GM19455 (cell line): ENCODE measurements at regions not wholly inside any gene's neighbourhood (a gene's known extent, or its start where the extent isn't known, plus 50 kb on each side); places are given as distances from the start of the nearest gene placed in this dataset.
"Not testable (repeated sequence)": the region's sequence is repeated elsewhere in the genome, so short reads cannot be mapped to it uniquely, and the experiment has no call there.

ENCODE experiments used
- ATAC-seq: cut with Tn5 transposase; IDR thresholded peaks from one replicate; pipeline ENCODE4 v1.9.1; 2021; ENCODE audit not compliant: unreplicated experiment

DNA sequence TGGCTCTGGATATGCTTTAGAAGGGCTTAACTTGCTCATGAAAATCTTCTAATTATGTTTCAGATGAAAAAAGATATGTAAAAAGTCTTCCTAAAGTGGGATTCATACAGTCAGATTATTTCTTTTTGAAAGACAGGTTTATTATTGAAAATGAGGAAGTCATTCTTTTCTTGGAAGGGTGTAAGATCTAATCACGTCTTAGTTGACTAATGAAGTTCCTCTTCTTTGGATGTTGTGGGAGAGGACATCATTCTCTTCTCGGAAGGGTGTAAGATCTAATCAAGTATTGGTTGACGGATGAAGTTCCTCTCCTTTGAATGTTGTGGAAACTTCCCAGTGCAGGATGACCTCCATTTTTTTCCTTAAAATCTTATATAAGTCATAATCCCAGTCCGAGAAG is 74.9 kb downstream of the ALG10 start:
- no peak for ATAC-seq

DNA sequence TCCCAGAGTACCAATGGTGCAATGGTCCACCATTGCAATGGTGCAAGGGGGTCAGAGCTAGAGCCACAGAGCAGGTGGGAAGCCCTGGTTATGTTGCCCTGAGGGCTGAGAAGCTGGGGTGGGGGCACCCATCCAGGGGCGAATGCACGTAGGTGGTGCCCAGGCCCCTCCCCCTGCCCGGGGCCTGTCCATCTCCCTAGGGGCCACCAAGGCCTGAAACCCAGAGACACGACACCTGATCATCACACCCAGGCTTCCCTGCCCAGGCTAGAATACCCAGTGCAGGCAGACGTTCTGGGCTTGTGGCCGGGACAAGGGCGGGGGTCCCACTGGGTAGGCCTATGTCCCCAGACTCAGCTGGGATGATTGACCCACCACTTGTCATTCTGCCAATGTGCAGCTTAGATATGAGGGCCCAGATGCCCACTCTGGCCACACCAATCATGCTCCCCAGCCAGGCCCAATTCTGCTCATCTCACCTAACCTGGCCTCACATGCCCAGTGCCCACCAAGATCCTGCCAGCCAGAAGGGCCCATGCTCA is 83.2 kb downstream of the ALG10 start:
- no peak for ATAC-seq

DNA sequence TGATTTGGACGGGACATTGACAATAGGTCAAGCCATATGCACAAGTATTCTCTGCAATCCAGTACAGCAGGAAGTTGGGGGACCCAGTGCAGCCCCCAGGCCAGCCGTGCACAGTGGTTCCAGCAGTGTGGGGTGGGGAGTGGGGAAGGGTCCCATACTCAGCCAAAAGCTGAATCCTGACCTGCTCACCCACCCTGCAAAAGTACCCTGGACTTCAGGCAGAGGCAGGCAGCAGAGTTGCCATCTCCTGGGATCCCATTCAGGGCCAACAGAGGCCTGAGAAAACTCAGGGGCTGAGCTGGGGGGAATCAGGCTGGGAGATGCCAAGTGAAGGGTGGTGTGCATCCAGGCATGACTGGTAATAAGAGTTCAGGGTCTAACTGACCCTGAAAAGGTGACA is 83.9 kb downstream of the ALG10 start:
- ATAC-seq = no peak

DNA sequence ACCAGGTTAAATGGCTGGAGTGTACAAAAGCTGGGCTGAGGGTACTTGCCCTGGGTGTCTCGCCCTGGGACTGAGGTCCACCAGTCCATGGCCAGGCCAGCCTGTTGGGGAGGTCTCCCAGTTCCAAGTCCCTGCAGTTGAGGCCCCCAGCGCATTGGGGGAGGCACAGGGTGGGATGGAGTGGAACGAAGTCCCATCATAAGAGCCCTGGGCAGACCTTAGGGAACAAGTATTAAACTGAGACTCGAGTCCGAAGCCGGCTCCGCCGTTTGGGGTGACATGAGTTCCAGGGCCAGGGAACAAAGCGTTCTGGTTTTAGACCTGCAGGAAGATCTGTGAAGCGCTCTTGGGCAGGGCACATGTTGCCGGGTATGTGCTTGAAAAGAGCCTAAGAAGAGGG is 84.7 kb downstream of the ALG10 start:
- ATAC-seq = no peak

DNA sequence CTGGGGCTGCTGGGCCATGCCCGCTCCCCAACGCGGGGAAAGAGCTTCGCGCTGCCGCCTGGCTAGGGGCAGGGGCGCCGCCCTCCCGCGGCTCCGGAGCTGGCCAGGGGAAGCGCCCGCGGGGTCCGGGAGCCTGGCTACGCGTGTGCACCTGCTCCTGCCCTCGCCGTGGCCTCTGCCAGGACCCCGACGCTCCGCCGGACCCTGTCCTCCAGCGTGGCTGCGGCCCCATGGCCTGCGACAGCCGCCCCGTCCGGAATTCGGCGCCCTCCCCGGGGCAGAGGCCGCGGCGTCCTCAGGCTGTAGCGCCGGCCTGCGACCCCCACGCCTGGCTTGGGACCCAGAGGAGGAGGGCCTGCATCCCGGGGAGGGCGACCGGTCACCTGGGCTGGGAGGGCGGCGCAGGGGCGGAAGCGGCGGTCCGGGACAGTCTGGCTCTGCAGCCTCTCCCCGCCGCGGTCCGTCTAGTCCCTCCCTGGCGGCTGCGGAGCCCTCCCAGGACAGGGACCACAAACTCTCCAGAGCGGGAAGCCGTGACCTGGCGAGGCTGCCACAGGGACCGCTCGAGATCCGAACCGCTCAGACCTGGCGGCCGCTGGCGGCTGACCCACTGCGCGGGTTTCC is 85.6 kb downstream of the ALG10 start:
- ATAC-seq = no peak

DNA sequence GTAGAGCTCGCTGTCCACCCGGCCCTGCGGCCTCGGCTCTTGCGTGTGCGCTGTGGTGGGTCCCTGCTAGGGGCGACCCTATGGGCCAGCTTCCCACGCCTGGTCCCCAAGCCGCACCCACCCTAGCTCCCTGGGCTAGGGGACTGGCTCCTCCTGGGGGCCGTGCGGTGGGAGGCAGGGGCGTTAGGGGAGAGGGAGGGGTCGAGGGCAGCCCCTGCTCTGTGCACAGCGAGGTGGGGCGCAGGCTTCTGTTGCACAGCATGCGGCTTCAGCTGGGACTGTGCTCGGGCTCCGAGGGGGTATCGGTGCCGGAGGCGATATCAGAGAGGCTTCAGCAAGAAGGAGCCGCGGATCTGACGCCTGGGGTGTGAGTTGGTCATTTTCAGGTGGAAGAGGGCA is 86.1 kb downstream of the ALG10 start:
- ATAC-seq = no peak

DNA sequence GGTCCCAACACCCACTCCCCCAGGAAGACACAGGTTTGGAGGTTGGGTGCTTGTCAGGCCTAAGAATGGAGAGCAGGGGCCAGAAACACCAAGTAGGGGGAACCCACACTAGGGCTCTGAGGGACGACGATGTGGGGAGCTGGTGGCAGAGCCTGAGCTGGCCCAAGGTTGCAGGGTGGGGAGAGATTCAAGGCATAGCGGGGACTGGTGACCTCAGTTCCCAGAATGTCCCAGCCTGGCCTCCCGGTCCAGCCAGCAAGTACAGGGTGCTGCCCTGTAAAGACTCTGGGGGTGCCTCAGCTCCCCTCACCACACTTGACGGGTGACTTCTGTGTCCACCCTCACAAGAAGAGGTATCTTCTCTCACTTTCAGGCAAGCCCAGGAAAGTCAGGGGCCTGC is 86.7 kb downstream of the ALG10 start:
- ATAC-seq = no peak

DNA sequence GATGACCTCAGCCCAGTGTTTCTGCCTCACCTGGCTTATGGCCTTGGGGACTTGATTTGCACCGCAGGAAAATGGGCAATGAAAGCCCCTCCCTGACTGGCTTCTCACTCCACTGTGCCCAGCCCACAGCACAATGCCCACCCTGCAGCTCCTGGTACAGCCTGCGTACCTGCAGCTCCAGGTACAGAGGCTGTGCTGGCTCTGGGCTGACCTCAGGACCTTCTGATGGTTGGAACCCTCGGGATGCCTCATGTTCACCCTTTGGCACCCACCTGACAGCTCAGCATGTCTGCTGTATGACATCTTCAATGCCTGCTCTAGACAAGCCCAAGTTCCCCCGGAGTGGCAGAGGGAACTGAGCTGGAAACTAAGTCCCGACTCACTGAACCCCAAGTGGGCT is 87.1 kb downstream of the ALG10 start:
- ATAC-seq = no peak

DNA sequence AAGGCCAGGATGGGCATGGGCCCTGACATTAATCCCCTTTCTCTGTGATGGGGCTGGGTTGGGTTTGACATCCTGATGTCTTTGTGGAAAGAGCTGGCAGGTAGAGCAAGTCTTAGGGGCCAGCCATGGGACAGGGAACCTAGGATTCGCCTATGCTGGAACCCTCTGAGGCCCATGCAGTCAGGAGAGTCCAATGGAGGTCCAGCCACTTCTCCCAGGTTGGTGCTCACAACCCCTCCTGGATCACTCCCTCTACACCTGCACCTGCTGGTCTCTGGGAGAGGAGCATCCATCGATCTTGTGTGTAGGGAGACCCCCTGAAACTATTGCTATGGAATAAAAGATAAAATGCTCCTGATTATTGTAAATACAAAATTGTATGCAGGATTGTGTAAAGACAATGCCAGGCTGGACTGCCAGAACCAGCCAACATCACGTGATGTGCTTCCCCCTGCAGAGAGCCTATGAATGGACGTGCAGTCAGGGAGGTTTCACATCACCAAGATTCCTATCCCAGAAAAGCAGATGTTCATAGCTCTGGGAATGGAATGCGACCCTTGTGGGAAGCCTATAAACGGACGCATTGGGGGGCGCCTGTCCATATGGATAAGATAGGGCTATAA is 87.7 kb downstream of the ALG10 start:
- not testable (repeated sequence) for ATAC-seq

DNA sequence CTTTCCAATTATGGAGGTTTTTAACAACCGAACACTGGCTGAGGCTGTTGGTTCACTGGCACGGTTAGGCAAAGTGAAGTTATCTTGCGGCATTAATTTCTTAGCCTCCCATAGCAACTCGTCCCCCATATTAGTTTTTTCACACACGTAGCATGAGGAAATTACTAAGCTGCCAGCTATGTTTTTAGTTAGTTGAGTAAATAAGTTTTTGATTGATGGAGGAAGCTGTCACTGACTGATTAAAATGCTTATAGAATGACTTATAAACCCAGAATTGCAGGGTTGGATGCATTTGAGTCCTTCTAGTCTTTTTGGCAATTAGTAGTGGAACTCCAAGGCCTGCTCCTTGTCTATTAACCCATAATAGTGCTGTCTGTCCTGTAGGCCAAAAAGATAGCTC is 97.1 kb downstream of the ALG10 start:
- ATAC-seq = no peak

DNA sequence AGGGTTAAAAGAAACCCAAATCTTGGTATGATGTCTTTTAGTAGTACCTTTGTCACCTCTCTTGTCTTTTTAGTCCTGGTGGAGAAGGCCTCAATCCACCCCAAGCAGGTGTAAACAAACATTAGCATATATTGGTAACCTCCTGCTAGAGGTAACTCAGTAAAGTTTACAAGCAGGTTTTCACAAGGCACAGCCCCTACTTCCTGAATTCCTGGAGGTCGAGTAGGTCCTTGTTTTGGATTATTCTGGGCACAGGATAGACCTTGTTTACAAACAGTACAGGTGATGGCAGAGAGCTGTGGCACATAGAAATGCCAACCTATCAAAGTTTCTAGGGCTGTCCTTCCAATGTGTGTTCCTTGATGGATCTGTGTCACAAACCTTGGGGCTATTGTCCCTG is 99.1 kb downstream of the ALG10 start:
- no peak for ATAC-seq

DNA sequence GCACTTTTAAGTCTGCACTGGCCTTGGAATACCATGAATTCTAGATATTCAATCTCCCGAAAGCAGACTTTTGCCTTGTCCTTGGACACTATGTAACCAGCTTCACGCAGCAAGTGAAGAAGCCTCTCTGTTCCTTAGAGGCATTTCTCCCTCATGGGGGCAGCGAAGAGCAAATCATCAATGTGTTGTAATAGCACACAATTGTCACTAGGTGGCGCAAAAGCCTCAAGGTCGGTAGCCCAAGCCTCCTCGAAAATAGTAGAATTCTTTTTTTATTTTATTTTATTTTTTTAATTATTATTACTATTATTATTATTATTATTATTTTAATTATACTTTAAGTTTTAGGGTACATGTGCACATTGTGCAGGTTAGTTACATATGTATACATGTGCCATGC is 100.8 kb downstream of the ALG10 start:
- ATAC-seq = not testable (repeated sequence)

DNA sequence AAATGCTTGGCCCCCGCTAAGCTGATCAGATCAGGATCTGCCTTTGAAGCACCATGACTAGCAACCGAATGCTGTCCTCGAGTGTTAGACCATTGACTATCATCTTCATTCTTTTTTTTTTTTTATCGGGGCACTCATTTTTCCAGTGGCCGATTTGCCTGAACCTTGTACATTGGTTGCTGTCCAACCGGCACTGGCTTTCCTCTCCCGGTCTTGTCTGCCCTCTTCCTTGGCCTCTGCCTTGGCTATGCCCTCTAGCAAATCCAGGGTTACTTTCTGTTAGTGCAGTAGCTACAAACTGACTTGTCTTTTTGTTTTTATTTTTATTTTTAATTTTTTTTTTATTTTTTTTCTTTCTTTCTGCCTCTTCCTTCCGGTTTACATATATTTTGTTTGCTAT is 102.3 kb downstream of the ALG10 start:
- ATAC-seq = no peak

DNA sequence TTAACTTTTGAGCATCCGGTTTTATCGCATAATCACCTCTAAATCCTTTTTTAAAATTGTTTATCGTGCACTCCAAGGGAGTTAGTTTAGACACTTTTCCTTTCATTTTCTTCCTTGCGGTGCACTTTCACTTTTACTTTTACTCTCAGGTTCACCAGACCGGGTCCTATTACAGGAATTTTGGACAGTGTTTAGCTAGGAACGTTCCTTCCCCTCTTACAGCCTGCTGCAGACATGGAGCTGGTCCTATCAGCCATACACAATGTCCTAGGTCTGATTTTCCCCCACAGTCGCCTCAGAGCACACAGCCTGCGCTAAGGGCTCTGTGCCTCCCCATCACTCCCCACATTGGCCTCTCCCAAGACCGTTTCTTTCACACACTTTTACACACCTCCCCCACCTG is 103.9 kb downstream of the ALG10 start:
- ATAC-seq = no peak

DNA sequence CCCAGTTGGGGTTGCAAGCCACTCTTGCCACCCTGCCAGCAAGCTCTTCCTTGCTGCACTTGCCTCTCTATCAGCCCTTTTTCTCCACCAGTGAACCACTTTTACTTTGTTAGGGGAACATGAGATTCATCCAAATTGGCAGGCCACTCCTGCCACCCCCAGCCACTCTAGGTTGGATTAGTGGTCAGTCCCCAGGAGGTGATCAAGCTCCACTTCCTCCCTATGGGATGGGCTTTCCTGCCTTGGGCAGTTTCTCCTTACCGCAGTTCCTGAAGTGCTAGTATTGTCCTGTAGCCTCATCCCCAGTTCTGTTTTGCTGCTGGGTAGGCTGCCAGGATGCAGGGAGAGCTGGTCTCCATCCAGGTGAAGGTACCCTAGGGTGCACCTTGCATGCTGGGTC is 104.5 kb downstream of the ALG10 start:
- no peak for ATAC-seq

DNA sequence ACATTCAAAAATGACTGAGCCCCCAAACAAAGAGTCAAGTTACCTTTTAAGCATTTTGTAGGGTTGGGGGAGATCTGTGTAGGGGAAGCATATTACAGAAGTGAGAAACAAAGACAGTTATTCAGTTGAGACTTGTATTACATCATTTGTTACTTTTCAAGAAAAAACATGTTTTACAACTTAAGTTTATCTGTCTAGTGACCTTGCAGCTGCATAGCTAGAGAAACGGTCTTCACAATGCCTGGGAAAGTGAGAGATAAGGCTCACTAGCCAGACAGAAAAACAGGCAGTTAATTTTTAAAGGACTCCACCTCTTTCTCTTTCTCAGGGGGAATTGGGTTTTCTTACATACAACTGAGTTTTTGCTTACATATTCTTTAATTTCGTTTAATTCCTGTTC is 105.1 kb downstream of the ALG10 start:
- ATAC-seq = not testable (repeated sequence)

DNA sequence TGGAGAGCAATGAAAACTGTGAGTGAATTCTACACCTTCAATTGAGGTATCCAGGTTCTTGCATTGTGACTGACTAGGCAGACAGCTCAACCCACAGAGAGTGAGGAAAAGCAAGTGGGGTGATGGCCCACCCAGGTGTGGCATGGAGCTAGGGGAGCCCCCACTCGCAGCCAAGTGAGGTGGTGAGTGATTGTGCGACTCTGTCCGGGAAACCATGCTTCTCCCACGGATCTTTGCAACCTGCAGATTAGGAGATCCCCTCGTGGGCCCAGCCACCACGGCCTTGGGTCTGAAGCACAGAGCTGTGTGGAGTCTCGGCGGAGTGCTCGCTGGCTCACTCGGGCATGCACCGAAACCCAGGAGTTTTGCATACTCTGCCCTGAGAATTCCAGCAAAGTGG is 120.1 kb downstream of the ALG10 start:
- no peak for ATAC-seq

DNA sequence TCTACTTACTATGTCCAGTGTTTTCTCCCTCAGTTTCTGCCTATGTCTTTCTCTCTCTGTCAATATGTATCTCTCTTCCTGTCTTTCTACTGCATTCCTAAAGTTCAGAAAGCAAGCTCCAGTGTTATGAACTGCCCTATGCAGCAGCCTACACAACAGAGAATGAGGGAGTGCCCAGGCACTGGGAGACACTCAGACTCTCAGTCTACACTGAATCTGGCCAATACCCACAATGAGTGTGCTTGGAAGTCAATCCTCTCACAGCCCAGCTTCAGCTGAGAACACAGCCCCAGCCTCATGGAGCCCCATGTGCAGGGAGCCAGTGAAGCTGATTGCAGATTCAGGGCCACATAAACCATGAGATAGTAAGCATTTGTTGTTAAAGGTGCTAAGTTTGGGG is 128.7 kb downstream of the ALG10 start:
- no peak for ATAC-seq

DNA sequence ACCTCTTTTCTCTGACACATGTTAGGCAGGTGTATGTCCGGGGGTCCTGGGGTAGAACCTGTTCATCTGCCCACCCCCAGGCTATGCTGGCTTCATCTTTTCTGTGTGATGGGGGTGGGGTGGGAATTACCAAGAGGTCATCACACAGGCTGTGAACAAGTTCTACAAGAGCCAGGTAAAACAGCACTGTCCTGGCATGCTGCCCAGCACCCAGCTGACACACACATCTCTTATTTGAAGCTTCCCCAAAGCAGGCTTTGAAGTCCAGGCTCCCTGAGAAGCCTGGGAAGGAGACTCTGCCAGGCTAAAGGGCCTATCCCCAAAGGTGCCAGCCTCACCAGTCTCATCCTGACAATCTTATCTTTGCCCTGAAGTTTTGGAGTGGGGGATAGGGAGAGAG is 141.1 kb downstream of the ALG10 start:
- ATAC-seq = no peak

DNA sequence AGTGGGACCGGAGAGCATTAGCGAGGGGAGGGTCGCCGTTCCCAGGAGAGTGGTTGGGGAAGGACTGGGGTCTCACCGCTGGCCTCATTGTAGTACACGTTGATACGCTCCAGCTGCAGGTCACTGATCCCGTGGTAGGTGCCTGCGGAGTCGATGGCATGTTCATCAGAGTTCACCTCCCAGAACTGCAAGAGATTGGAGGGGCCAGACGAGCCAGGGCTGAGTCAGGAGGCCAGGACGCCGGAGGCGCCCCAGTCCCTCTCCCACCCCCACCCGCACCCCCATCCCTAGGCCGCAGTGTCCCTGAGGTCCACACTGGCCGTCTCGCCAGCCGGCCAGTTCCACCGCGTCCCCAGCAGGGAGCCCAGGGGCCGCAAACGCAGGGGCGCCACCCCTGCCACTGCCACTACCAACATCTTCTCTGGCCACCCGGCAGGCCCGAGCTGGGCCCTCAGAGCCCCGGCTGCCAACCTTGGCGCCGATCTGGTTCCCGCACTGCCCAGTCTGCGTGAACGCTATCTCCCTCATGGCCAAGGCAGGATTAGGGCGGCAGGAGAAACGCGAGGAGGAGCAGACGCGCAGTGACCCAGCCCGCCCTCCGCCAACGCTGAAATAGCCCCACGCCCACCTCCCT is 144.2 kb downstream of the ALG10 start:
- ATAC-seq = no peak

DNA sequence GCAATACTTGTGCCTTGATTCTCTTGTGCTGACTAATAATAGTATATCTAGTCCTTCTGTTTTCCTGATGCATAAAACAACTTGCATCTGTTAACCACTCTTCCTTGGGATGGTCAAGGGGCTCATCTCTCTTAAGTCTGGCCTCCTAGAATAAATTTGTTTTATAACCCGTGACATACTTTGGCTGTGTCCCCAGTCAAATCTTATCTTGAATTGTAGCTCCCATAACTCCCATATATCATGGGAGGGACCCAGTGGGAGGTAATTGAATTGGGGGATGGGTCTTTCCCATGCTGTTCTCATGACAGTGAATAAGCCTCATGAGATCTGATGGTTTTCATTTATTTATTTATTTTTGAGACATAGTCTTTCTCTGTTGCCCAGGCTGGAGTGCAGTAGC is 146.2 kb downstream of the ALG10 start:
- ATAC-seq = not testable (repeated sequence)

DNA sequence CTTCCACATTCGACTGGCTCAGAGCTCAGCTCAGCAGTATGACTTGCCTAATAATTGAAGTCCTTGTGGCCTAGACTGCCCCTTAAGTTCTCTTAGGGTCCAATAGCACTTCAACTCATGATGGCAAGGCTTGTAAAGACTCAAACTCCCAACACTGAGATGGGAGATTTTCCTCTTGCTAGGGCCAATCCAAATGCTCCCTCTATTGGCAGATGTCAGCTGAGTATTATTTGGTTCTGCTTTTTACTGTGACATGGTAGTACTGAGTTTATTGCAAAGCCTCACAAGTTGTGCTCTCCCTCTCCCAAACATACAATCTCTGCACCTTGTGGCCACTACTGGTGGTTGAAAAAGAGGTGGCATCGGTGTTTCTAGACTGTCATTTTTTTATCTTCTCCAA is 164.2 kb downstream of the ALG10 start:
- no peak for ATAC-seq
